Effector CD8-positive, alpha-beta T cell (primary cell): ENCODE measurements at regions not wholly inside any gene's neighbourhood (a gene's known extent, or its start where the extent isn't known, plus 50 kb on each side); places are given as distances from the start of the nearest gene placed in this dataset.
"Not testable (repeated sequence)": the region's sequence is repeated elsewhere in the genome, so short reads cannot be mapped to it uniquely, and the experiment has no call there.

Experiments used
- DNase-seq: peaks from one replicate; lab custom pipeline; 2025; lab: John Stamatoyannopoulos, UW

DNA sequence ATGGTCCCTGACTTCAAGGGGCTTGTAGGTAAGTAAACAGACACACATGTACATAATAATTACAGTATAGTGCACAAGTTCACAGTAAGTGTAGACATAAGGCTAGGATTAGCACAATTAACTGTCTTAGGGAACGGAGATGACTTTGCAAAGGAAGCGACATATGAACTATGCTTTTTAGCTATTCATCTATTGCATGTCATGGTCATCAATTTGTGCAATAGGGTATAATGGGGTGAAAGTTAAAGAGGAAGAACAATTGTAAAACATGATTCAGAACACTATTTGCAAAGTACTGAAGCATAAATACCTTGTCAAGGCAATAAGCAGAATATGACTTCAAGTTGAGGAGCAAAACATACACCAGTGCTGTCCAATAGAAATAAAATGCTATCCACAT is 112.3 kb upstream of the SLC8A1 start:
- no peak for DNase-seq

DNA sequence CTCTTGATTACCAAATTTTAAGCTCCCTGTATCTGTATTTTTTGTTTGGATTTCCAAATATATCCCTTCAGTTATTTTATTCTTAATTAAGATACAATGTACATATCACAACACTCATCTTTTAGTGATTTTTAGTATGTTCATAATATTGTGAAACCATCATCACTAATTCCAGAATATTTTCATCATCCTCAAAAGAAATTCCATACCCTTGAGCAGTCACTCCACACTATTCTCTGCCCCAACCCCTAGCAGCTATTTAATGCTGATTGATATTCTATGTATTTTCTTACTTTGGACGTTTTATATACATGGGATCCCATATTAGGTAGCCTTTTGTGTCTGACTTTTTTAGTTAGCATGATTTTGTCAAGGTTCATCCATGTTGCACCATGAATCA is 127.4 kb upstream of the SLC8A1 start:
- no peak for DNase-seq

- DNase-seq, result no peak
Observed at GRCh38 chr2:40584432-40584831, 132.5 kb upstream of the SLC8A1 start.

GRCh38 chr2:40591774-40592173 is 139.9 kb upstream of the SLC8A1 start:
- no peak for DNase-seq

GRCh38 chr2:40592218-40592617 is 140.3 kb upstream of the SLC8A1 start:
- DNase-seq, result no peak

- DNase-seq, result no peak
Observed at GRCh38 chr2:40606862-40607261, 155.0 kb upstream of the SLC8A1 start.

DNA sequence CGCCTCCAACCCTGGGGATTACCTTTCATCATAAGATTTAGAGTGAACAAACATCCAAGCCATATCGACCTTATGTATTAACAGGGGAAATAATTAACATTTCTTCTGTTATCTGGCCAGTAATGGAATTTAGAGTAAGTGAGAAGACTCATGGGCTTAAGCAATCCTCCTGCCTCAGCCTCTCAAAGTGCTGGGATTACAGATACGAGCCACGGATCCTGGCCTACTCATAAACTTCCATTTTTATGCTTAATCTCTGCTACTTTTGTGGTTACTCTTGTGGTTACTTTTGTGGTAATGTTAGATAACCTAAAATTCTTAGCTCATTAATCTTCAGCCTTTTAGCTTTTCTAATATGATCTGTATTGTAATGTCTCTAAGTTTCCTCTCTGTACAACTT is 159.3 kb upstream of the SLC8A1 start:
- no peak for DNase-seq

DNA sequence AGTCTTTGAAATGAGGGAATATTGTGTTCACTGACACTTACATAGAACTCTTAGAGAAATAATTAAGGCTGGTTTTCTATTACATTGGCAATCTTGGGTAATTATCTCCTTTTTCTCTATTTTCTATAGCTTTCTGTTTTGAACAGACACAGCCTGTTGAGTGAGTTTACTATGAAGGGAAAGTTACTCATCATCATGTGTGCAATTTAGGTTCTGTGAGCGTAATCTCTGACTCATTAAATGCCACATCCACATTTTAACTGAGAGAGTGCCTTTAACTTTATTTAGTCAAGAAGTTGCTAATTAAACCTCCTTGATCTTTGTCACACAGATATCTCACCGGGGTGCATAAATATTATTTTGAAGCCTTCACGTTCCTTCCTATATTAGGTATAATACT is 174.0 kb upstream of the SLC8A1 start:
- DNase-seq, result no peak

GRCh38 chr2:40628556-40628955 is 176.7 kb upstream of the SLC8A1 start:
- DNase-seq, result no peak

DNA sequence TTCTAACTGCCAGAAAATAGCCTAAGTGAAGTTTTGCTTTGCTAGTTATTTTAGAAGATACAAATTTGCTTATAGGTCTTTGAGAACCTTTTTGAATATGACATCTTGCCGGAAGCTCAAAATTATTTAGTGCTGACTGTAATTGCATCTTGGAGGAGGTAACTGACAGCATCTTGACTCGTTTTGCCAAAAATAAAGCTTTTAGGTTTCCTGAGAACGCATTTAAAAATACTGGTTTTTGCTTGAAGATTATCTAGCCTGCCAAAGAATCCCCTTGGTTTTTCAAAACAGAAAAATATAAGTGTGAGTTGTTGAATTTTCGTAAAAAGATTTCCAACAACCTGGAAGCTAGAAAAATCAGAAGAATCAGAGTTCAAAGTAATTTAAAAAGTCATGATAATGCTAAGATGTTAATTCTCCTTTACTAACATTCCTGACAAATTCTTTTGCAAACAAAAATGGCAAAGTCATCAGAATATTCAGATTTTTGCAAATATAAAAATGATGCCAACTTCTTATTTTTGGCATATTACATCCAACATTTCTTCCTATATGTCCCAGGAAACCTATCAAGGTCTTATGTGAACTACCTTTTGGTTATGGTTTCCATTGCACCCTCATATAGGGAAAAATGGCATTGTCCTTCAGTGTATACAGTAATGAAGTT is 178.0 kb upstream of the SLC8A1 start:
- DNase-seq, result no peak

- no peak for DNase-seq
Observed at GRCh38 chr2:40639320-40639719, 187.4 kb upstream of the SLC8A1 start.

DNA sequence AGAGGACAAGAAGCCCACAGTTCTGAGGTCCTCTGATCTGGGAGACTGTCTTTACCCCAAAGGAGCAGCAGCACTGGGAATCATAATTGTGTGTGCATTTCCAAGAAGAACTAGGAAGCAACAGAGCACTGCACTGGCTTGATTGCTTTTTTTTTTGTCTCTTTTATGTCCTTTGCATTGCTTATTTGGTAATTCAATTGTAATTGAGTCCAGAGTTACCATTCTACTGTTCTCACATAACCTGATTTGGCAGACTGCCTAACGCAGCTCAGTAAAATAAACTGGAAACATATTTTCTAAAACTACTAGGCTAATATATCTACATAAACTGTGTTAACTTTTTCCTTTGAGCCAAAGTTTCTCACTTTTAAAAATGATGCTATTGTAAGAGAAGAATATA is 190.3 kb upstream of the SLC8A1 start:
- no peak for DNase-seq

DNA sequence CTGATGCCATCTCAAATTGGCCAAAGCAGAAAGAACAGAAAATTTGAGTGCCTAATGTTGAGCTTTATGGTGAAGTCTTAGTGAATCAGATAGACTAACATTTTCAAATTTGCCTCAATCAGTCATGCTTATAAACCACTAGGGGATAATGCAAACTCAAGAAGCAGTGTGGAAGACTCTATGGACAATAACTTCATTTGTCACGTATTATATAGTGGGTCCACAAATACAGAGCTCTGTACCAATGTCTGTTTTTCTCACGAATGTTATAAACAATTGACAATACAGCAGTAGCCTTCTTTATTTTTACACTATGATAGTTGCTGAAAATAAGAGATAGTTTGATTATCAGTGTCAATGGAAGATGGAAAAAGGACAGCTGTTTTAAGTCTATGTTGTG is 190.8 kb upstream of the SLC8A1 start:
- no peak for DNase-seq

- DNase-seq, result no peak
Observed at GRCh38 chr2:40646642-40647041, 194.8 kb upstream of the SLC8A1 start.

- DNase-seq, result no peak
Observed at GRCh38 chr2:40652155-40652554, 200.3 kb upstream of the SLC8A1 start.

DNA sequence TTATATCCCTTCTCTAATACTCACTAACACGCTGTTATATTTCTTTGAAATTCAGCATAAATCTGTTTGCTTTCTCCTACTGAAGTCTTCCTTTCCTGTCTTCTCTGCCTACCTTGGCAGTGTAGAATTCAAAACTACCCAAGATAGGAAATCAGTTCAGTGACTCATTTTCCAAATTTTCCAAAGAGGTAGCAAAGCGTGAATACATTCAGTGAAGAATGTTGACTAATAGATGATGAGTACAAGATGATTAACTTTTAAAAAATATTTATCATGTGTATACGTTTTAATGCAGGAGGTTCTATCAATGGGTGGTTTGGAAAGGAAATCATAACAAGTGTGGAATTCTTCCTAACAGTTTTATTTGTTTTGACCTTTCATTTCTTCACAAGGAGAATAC is 201.9 kb upstream of the SLC8A1 start:
- no peak for DNase-seq

DNA sequence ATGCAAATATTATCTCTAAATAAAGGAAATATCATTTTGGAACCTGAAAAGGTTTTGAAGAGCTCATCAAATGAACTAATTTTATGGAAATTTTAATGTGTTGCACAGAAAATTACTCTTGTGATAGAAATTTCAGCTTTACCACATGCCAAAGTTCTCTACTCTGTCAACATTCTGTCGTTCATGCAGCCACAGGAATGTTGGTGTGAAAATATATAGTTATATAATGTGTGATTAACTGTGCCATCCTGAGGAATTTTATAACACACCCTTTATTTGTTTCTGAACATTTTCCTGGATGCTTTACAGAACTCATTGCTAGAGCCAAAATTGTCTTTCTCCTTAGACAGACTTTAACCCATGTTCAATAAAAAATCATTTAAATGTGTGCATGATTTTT is 202.5 kb upstream of the SLC8A1 start:
- no peak for DNase-seq

- no peak for DNase-seq
Observed at GRCh38 chr2:40658941-40659340, 207.1 kb upstream of the SLC8A1 start.

- DNase-seq, result no peak
Observed at GRCh38 chr2:40665493-40666232, 213.8 kb upstream of the SLC8A1 start.

GRCh38 chr2:40666398-40666797 is 214.5 kb upstream of the SLC8A1 start:
- no peak for DNase-seq

GRCh38 chr2:40668425-40668824 is 216.5 kb upstream of the SLC8A1 start:
- no peak for DNase-seq

GRCh38 chr2:40676134-40676790 is 224.4 kb upstream of the SLC8A1 start:
- DNase-seq, result not testable (repeated sequence)

DNA sequence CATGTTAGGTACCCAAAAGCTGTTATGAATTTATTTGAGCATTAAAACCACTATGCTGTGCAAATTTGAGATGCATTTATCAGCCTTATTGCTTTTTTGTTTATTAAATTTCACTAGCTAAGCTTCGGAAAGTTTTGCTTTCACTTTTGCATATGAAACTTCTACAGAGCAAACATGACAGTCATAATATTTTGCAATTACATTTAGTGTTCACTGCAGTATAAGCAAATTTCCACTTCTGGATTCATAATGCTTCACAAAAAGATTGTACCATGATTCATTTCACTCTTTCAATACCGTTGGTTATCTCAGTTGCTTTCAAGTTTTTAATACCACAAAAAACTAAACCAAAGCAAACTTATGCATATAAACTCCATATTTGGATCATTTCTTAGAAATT is 228.7 kb upstream of the SLC8A1 start:
- DNase-seq, result no peak
